22Rv1 (cell line): ENCODE measurements at regions not wholly inside any gene's neighbourhood (a gene's known extent, or its start where the extent isn't known, plus 50 kb on each side); places are given as distances from the start of the nearest gene placed in this dataset.

Experiments used
- ZFX ChIP-seq: fragments of 450-650 bp; IDR thresholded peaks from 2 replicates; pipeline ENCODE4 v1.6.1; 2017; ENCODE audit warnings: antibody characterized with exemption, borderline replicate concordance
- TF ChIP-seq, protein P1 (sequence below): fragments of 450-650 bp; IDR thresholded peaks from 2 replicates; pipeline ENCODE4 v1.5.1; 2017; ENCODE audit warnings: mild to moderate bottlenecking

DNA sequence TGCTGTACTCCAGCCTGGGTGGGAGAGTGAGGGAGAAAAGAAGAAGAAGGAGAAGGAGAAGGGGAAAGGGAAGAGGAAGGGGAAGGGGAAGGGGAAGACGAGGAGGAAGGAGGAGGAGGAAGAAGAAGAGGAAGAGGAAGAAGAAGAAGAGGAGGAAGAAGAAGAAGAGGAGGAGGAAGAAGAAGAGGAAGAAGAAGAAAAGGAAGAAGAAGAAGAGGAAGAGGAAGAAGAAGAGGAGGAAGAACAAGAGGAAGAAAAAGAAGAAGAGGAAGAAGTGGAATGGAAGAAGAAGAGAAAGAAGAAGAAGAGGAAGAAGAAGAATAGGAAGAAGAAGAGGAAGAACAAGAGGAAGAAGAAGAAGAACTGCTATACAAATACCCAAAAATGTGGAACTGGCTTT lies 507.4 kb upstream of the TMPO start:
- TF ChIP-seq, protein P1, sequence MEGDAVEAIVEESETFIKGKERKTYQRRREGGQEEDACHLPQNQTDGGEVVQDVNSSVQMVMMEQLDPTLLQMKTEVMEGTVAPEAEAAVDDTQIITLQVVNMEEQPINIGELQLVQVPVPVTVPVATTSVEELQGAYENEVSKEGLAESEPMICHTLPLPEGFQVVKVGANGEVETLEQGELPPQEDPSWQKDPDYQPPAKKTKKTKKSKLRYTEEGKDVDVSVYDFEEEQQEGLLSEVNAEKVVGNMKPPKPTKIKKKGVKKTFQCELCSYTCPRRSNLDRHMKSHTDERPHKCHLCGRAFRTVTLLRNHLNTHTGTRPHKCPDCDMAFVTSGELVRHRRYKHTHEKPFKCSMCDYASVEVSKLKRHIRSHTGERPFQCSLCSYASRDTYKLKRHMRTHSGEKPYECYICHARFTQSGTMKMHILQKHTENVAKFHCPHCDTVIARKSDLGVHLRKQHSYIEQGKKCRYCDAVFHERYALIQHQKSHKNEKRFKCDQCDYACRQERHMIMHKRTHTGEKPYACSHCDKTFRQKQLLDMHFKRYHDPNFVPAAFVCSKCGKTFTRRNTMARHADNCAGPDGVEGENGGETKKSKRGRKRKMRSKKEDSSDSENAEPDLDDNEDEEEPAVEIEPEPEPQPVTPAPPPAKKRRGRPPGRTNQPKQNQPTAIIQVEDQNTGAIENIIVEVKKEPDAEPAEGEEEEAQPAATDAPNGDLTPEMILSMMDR, result no peak
- no peak for TF ChIP-seq ZFX
